RWPE2 (cell line): ENCODE measurements at regions not wholly inside any gene's neighbourhood (a gene's known extent, or its start where the extent isn't known, plus 50 kb on each side); places are given as distances from the start of the nearest gene placed in this dataset.

Source experiments
- ATAC-seq: fragments of 200-7000 bp; cut with Tn5 transposase; 3 replicates; pipeline ENCODE4 v1.9.1; 2021; ENCODE audit warnings: low read depth
- DNase-seq: peaks from one replicate; pipeline ENCODE4 v3.0.0-alpha.2; 2020; ENCODE audit warnings: low spot score
- H3K27ac ChIP-seq: fragments of 450-650 bp; 2 replicates; pipeline ENCODE4 v1.5.1; 2017; ENCODE audit warnings: mild to moderate bottlenecking; ENCODE audit not compliant: poor library complexity, severe bottlenecking
- H3K27me3 ChIP-seq: fragments of 250-450 bp; sonication (Bioruptor Pico); 2 replicates; pipeline ENCODE4 v1.5.1; 2021; ENCODE audit warnings: mild to moderate bottlenecking, moderate library complexity; ENCODE audit not compliant: insufficient read depth, poor library complexity, severe bottlenecking
- H3K36me3 ChIP-seq: fragments of 250-450 bp; sonication (Bioruptor Pico); 2 replicates; pipeline ENCODE4 v1.5.1; 2020; ENCODE audit warnings: low read depth, mild to moderate bottlenecking, moderate library complexity
- H3K4me1 ChIP-seq: fragments of 250-450 bp; sonication (Bioruptor Pico); 2 replicates; pipeline ENCODE4 v1.5.1; 2021; ENCODE audit warnings: mild to moderate bottlenecking, moderate library complexity; ENCODE audit not compliant: insufficient read depth, poor library complexity, severe bottlenecking
- H3K4me3 ChIP-seq: fragments of 250-450 bp; sonication (Bioruptor Pico); 2 replicates; pipeline ENCODE4 v1.5.1; 2021; ENCODE audit warnings: mild to moderate bottlenecking, moderate library complexity; ENCODE audit not compliant: severe bottlenecking
- H3K9me3 ChIP-seq: fragments of 250-450 bp; sonication (Bioruptor Pico); 2 replicates; pipeline ENCODE4 v1.5.1; 2021; ENCODE audit warnings: mild to moderate bottlenecking, moderate library complexity; ENCODE audit not compliant: severe bottlenecking
- CTCF ChIP-seq: fragments of 450-650 bp; IDR thresholded peaks from one replicate; pipeline ENCODE4 v1.5.1; 2017; ENCODE audit warnings: mild to moderate bottlenecking, moderate library complexity; ENCODE audit not compliant: poor library complexity, severe bottlenecking

GRCh38 chr17:27069842-27070508 lies 223.9 kb upstream of the WSB1 start:
- H3K36me3 ChIP-seq: no peaks in the 10 kb centered on the region
- no peak for TF ChIP-seq CTCF
- ATAC-seq: no peak
- DNase-seq: no peak
- H3K27me3 ChIP-seq: peaks cover 4% of the 10 kb centered on the region
- H3K9me3 ChIP-seq: no peaks in the 10 kb centered on the region
- no peak overlapping the region for H3K4me3 ChIP-seq
- H3K27ac ChIP-seq: no peak overlapping the region
- H3K4me1 ChIP-seq: no peaks in the 10 kb centered on the region

GRCh38 chr17:27070836-27071235 lies 223.1 kb upstream of the WSB1 start:
- no peaks in the 10 kb centered on the region for H3K9me3 ChIP-seq
- H3K36me3 ChIP-seq: no peaks in the 10 kb centered on the region
- ATAC-seq (no peak), DNase-seq (no peak)
- H3K27me3 ChIP-seq: peaks cover 4% of the 10 kb centered on the region
- H3K27ac ChIP-seq: no peak overlapping the region
- no peak overlapping the region for H3K4me3 ChIP-seq
- TF ChIP-seq CTCF: no peak
- H3K4me1 ChIP-seq: no peaks in the 10 kb centered on the region

- no peaks in the 10 kb centered on the region for H3K9me3 ChIP-seq
- ATAC-seq: no peak
- no peaks in the 10 kb centered on the region for H3K27me3 ChIP-seq
- no peaks in the 10 kb centered on the region for H3K36me3 ChIP-seq
- no peak overlapping the region for H3K27ac ChIP-seq
- no peak for DNase-seq
- TF ChIP-seq CTCF: no peak
- no peak overlapping the region for H3K4me3 ChIP-seq
- H3K4me1 ChIP-seq: no peaks in the 10 kb centered on the region
Measured at GRCh38 chr17:27072885-27073284, 221.0 kb upstream of the WSB1 start.

- no peaks in the 10 kb centered on the region for H3K9me3 ChIP-seq
- ATAC-seq: no peak
Measured at GRCh38 chr17:27076814-27077213, 217.1 kb upstream of the WSB1 start.

More at GRCh38 chr17:27076814-27077213, 217.1 kb upstream of the WSB1 start:
- TF ChIP-seq CTCF: no peak
- no peaks in the 10 kb centered on the region for H3K27me3 ChIP-seq
- no peaks in the 10 kb centered on the region for H3K4me1 ChIP-seq
- no peak overlapping the region for H3K27ac ChIP-seq
- no peaks in the 10 kb centered on the region for H3K36me3 ChIP-seq
- no peak for DNase-seq
- no peak overlapping the region for H3K4me3 ChIP-seq
